ENCODE measurements at regions not wholly inside any gene's neighbourhood (a gene's known extent, or its start where the extent isn't known, plus 50 kb on each side); places are given as distances from the start of the nearest gene placed in this dataset.

DNA sequence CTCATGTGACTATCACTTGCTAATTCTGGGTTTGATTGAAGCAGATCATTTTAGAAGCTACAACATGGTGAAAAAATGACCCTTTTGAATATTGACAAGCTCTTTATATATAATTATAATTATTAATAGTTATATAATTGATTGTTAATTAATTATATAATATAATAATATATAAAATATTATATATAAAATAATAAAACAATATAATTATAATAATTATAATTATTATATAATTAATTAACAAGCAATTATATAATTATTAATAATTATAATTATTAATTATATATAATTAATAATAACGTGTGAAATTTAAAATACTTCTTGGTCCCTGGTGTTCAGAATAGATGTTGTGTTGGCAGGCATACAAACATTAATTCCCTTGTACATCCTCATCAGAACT is 404.1 kb upstream of the CDH19 start:
- no peak for TF ChIP-seq CTCF (IDR thresholded peaks at IDR 0.05; ENCODE audit: low read depth, low read length, missing input control)
- TF ChIP-seq, protein P1, sequence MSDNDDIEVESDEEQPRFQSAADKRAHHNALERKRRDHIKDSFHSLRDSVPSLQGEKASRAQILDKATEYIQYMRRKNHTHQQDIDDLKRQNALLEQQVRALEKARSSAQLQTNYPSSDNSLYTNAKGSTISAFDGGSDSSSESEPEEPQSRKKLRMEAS (IDR thresholded peaks at IDR 0.05): no peak
- TF ChIP-seq, protein P2, sequence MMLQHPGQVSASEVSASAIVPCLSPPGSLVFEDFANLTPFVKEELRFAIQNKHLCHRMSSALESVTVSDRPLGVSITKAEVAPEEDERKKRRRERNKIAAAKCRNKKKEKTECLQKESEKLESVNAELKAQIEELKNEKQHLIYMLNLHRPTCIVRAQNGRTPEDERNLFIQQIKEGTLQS (IDR thresholded peaks at IDR 0.05): no peak

Measured in liver (tissue), 3 donors.